ENCODE measurements at regions not wholly inside any gene's neighbourhood (a gene's known extent, or its start where the extent isn't known, plus 50 kb on each side); places are given as distances from the start of the nearest gene placed in this dataset.

DNA sequence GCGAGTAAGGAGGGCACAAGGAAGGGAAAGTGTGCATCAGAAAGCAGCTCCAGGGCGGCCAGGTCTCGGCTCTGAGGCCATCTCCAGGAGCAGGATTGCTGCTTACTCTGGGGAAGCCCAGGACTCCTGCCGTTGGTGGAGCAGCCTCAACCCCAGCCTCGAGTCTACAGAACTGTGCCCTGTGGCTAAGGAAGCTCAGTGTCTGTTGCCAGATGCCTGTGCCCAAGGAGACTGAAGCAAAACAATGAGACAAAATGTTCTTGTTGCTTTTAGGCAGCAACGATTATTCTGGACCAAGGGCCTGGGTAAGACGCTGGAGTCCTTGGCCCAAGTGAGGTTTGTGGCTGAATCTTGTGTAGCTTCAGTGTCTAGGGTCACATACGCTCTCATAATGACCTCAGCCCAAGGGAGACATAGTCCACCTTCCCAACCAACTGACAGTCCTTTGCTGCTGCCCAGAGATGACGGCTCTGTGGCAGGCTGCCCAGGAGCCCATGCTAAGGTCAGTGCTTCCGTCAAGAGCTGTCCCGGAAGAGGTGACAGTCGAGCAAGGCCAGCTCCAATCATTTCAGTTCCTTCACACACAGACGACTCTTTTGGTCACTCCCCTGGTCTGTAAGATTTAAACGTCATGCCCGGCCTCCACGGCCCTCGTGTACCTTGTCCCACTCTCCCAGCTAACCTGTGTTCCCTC is 223.8 kb downstream of the TTC32 start:
- DNase-seq (ENCODE audit: low read depth) = no peak

DNA sequence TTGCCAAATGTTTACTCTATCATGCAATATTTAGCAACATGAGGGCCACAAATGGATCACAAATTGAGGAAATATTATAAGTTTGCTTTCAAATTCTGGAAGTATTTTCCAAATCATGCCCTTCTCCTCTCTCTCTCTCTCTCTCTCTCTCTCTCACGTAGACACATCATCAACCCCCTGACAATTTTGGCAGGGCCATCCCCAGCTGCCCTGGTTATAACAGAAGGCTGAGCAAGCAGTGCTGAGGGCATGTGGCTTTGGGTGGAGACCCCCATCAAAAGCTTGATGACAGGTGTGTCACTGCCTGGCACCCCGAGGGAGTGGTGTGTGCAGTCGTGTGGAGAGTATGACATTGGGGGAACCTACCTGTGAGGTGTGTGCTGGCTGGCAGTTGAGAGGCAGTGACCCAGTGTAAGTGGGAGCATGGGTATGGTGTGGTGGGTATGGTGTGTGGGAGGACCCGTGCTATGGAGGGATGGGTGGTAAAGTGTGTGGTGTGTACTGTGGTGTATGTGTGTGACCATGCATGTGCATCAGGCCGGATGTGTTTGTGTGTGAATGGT is 224.5 kb downstream of the TTC32 start:
- DNase-seq (ENCODE audit: low read depth) = no peak

DNA sequence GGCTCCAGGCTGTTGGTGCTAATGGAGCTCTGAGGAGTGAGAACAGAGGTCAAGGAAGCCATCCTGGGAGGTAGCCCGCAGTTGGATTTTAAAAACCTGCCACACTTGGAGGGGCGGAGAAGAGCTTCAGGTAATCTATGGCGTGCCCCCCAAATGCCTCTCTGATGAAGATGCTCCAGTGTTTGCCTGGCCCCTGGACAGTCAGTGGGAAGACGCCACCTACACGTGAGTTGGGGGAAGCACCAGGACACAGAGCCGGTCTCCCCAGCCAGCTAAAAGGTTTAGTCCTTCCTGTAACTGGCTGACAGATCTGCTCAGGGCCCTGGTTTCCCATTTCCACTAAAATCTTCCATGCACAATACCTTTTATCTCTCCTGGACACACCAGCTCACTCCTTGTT is 225.0 kb downstream of the TTC32 start:
- DNase-seq (ENCODE audit: low read depth) = no peak

GRCh38 chr2:19675856-19676460 is 225.8 kb downstream of the TTC32 start:
- DNase-seq (ENCODE audit: low read depth) = no peak

DNA sequence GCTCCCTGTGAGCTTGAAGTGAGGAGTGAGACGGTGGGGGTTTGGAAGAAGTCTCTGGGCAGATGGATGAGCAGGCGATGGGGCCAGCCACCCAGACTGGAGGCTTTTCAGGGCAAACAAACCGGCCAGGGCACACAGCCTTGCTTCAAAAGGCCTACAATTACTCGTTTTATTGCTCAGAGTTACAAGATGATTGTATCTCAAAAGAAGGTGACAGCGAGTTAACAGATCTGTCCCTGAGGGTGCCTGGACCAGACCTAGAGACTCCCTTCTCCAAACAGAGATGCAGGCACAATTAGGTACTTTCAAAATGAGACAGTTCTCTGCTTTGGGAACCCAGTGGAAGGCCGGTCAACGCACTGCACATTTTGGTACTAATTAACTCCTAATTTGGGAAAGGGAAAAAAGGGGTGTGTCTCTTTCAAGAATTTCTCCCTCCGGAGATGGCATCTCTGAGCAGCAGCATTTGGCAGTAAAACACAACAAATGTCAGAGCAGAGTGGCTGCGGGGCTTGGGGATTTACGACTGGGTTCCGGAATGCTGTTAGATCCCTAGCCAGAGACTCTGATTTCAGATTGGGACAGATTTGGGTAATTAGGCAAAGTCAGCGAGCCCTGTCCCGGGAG is 226.7 kb downstream of the TTC32 start:
- DNase-seq (ENCODE audit: low read depth) = no peak

DNA sequence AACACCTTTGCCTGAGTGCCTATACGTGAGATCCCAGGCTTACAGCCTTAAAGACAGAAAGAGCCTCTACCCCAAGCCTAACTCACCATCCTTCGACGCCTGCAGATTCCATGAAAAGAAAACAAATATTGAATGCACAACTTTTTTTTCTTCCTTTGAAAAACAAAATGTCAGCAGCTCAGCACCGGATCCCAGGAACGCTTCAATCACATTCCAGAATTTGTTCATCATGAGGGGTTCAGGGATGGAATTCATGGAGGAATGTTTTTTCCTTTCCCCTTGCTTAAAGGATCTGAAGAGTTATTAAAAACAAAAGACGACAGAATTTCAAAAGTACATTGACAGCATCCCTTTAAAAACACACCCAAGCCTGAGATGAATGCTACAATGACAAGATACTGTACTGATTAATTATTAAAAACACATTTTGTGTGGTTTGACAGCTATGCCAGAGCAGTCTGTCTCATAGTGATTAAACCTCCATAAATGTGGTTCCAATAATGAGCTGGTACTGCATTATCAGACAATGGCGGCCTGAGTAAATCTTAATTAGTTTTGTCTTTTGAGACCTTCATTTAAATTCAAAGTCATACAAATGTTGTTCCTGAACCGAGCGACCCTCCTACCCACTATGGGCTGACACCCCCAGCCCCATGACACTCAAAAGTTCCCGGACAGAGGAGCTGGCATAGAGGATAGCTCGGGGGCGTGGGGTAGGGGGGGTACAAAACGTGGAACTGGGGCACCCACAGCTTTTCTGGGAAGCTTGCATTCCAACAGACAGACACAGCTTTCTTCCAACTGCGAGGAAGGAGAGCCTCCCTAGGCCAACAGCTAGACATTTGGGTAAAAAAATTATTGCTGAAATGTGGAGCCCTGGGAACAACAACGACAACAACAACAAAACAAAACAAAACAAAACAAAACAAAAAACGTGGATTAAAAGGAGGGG is 227.5 kb downstream of the TTC32 start:
- no peak for DNase-seq (ENCODE audit: low read depth)

GRCh38 chr2:19673213-19673791 is 228.5 kb downstream of the TTC32 start:
- no peak for DNase-seq (ENCODE audit: low read depth)

- DNase-seq (ENCODE audit: low read depth) = no peak
These were observed 229.9 kb downstream of the TTC32 start for GRCh38 chr2:19671916-19672315.

DNA sequence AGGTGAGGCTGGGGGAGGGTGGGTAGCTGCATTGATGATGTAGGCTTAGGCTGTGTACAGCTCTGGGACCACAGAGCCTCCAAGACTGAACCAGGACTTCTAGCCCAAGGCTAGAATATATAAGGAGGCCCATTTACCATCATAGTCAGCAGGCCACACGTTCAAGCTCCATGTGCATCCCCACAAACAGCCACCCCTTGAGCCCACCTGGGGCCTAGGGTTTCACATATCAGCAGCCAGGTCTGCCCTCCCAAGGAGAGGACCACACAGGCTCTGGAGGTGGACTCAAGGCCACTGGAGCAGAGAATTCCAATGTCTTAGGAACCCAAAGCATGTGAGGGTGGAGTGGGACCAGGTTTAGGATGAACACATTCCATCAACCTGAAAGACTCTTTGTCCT is 230.5 kb downstream of the TTC32 start:
- DNase-seq (ENCODE audit: low read depth) = no peak

DNA sequence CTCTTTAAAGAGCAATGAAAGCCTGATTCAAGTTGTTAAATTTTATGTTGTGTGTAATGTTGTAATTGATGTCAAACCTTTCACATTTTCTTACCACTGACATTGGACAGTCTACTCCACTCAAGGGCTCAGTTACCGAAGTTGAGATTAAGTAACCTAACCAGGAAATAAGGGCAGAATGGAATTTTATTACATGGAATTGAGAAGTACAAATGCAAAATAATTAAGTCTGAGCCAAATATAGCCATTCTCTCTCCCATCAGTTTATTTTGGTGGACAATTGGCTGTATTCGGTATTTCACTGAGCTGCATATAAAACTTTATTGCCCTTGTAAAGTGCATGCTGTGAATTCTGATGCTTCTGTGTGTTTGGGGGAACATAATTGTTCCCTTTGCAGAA is 231.5 kb downstream of the TTC32 start:
- DNase-seq (ENCODE audit: low read depth) = no peak

- no peak for DNase-seq (ENCODE audit: low read depth)
These were observed 232.2 kb downstream of the TTC32 start for GRCh38 chr2:19669559-19669958.

DNA sequence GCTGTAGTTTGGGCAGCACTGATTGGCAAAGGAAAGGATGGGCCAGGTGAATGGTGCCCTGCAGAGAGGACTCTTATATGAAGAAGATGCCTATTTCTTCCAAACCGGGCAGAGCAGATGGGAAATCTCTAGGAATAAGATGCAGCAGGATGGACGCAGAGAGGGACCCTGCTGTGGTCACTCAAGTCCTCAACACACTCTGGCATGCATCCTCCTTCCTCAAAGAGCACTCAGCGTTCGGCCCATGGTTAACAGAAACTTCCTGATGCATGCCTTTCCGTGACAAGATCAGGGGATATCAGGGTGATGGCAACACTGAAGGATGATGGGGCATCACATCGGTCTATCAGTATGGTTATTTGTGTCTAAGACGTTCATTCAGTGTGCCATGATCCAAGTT is 232.7 kb downstream of the TTC32 start:
- DNase-seq (ENCODE audit: low read depth) = no peak

DNA sequence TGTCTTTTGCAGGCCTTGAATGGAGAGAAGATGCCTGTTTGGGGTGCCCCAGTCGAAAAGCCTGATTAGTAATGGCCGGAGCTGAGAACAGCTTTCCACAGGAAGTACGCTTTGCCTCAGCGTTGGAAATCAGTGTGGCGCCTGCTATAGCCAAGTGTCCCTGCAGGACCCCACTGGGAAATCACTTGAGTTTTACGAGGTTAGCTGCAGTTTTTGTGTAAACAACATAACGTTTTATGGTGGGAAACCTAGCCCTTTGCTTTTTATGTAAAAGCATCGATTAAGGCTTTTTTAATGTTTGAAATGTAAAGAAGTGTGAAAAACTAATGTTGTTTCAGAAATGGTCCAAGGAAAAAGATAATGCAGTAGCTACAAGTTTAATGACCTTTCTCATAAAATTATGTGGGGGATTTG is 234.2 kb downstream of the TTC32 start:
- DNase-seq (ENCODE audit: low read depth) = no peak

DNA sequence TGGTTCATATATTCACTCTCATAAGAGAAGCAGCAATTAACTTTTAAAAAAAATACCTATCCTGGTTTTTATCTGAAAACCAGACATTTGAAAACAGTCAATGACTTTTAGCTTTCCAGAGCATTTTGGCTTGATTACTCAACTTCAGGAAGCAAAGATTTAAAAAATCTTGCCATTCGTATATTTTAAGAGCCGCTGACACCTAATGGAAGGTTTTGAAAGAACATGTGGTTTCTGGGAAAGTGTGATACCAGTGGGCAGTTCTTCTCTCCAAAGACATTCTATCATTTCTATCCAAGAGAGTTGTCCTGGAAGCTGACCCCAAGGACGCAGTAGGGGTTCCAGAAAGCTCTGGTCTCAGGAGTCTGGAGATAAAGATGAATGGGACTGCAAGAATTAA is 234.7 kb downstream of the TTC32 start:
- DNase-seq (ENCODE audit: low read depth) = peak; percentile 42

DNA sequence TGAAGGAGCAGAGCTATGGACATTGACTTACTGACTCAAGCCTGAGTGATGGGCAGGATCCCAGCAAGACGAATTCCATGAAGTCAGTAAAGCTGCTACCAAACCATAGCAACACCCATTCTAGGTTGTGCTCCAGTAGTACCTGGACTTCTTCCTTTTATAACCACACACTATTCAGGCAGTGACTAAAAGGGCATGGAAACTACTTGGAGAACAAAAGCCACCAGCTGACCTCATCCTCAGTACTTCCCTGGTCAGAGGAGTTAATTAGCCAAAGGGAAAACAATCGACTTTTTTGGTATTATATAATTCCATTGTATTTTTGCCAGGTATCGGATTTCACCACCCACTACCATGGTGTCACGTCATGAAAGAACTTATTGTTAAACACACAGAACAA is 237.1 kb downstream of the TTC32 start:
- no peak for DNase-seq (ENCODE audit: low read depth)

DNA sequence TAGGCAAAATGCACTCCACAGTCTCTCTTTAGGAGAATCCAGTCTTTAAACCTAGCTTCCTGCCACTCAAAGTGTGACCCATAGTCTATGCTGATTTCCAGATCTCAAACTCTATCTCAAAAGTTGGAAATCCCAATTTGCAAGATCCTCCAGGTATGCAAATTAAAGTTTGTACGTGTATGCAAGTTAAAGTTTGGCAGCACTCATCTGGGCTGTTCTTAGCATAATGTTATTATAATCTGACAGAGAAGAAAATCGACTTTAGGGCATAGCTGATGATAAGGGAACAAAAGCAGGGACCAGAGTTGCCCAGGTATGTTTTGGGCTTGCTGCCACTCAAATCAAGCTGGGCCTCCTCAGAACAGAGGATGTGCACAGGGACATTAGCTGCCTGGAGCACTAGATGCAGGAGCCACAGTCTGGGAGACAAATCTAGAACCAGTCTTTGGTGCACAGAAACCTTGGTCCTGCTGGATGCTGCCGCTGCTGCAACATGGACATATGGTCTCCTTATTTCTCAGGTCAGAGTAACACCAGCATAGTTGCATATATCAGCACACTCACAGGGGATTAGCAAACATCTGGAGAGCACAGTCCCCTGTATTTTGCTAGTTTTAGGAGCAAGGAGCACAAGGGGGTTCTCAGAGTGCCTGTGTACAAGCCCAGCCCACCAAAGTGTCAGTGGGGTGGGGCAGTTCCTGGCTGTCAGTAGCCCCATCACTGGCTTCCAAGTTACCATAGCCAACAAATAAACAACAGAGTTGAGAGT is 242.6 kb downstream of the TTC32 start:
- DNase-seq (ENCODE audit: low read depth) = no peak

- no peak for DNase-seq (ENCODE audit: low read depth)
These were observed 245.8 kb downstream of the TTC32 start for GRCh38 chr2:19656011-19656410.

DNA sequence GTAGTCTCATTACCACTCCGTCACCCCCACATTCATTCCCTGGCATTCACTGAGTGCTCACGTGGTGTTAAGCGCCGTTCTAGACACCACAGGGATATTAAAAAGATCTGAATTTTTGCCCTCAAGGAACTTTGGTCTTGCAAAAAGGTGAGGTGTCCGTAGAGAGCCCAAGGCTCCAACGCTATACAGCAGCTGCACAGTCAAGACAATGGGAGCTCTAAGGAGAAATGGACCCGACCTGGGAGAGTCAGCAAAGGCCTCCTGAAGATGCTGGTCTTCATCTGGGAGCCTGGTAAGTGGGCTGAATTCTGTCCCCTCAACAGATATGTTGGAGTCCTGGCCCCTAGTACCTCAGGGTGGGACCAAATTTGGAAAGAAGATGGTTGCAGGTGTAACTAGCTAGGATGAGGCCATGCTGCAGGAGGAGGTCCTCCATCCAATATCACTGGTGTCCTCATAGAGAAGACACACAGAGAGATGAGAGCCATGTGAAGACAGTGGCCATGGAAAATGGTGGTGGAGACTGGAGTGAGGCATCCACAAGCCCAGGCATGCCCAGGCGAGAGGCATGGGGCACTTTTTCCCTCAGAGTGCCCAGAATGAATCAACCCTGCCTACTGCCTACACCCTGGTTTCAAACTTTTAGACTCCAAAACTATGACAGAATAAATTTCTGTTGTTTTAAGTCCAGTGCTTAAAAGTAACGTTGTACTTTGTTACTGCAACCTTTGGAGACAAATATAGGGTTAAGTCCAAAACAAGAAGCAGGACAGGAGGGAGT is 247.3 kb downstream of the TTC32 start:
- no peak for DNase-seq (ENCODE audit: low read depth)

- no peak for DNase-seq (ENCODE audit: low read depth)
These were observed 248.3 kb downstream of the TTC32 start for GRCh38 chr2:19653509-19653908.

DNA sequence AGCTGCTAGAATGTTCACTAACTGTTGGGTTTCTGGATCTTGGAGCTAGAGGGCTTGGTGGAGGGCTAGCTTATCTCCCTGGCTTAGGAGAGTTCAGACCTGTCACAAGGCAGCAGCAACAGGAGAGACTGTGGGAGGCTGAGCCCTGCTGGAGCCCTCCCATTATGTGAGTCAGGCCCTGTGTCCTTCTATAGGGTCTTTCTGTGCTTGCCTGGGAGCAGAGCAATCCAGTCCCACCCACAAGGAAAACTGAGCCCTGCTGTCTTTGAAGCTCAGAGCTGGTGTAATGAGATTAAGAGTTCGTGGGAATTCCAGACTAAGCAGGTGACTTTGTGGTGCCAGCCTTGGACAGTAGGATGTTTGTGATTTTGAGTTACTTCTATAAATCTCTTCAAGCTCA is 249.0 kb downstream of the TTC32 start:
- DNase-seq (ENCODE audit: low read depth) = no peak

Data from HS-5 (cell line).